Smooth muscle cell (in vitro differentiated cells): ENCODE measurements at regions not wholly inside any gene's neighbourhood (a gene's known extent, or its start where the extent isn't known, plus 50 kb on each side); places are given as distances from the start of the nearest gene placed in this dataset.

Experiments
- DNase-seq: peaks from one replicate; lab custom pipeline; 2025; ENCODE audit not compliant: unreplicated experiment; lab: John Stamatoyannopoulos, UW
- H2AFZ ChIP-seq: fragments of 200-600 bp; sonication (generic); 2 replicates; pipeline ENCODE4 v1.6.0; 2016; ENCODE audit warnings: antibody characterized with exemption, low read depth, mild to moderate bottlenecking
- H3F3A ChIP-seq: fragments of 200-600 bp; sonication (generic); 2 replicates; pipeline ENCODE4 v1.6.0; 2017; ENCODE audit warnings: antibody characterized with exemption, low read depth
- H3K27ac ChIP-seq: fragments of 200-600 bp; sonication (generic); 2 replicates; pipeline ENCODE4 v1.5.1; 2016; ENCODE audit warnings: low read depth, mild to moderate bottlenecking
- H3K27me3 ChIP-seq: fragments of 200-600 bp; sonication (generic); 2 replicates; pipeline ENCODE4 v1.6.1; 2016; ENCODE audit warnings: low read depth, mild to moderate bottlenecking
- H3K36me3 ChIP-seq: fragments of 200-600 bp; sonication (generic); 2 replicates; pipeline ENCODE4 v1.5.1; 2016; ENCODE audit warnings: low read depth
- H3K4me1 ChIP-seq: fragments of 200-600 bp; sonication (generic); 2 replicates; pipeline ENCODE4 v1.5.1; 2016; ENCODE audit warnings: low read depth
- H3K4me2 ChIP-seq: fragments of 200-600 bp; sonication (generic); 2 replicates; pipeline ENCODE4 v1.6.0; 2016; ENCODE audit warnings: mild to moderate bottlenecking
- H3K4me3 ChIP-seq: fragments of 200-600 bp; sonication (generic); 2 replicates; pipeline ENCODE4 v1.5.1; 2016; ENCODE audit warnings: mild to moderate bottlenecking
- H3K79me2 ChIP-seq: fragments of 200-600 bp; sonication (generic); 2 replicates; pipeline ENCODE4 v1.6.0; 2016; ENCODE audit warnings: low read depth, mild to moderate bottlenecking
- H3K9ac ChIP-seq: fragments of 200-600 bp; sonication (generic); 2 replicates; pipeline ENCODE4 v1.6.0; 2016; ENCODE audit warnings: low read depth
- H3K9me3 ChIP-seq: fragments of 200-600 bp; sonication (generic); replicated peaks from 2 replicates; pipeline ENCODE4 v1.5.1; 2016; ENCODE audit warnings: low read depth
- H4K20me1 ChIP-seq: fragments of 200-600 bp; sonication (generic); 2 replicates; pipeline ENCODE4 v1.6.0; 2016; ENCODE audit warnings: low read depth
- WGBS: methylation state at CpG from one replicate; pipeline ENCODE4 v1.1.7; 2016; ENCODE audit warnings: low lambda C conversion rate; 5-methylcytosine and 5-hydroxymethylcytosine counted together
- TF ChIP-seq, protein P1 (sequence below): fragments of 200-600 bp; sonication (generic); IDR thresholded peaks from 2 replicates; pipeline ENCODE4 v1.5.1; 2017; ENCODE audit warnings: borderline replicate concordance, mild to moderate bottlenecking, antibody characterized with exemption; ENCODE audit not compliant: insufficient read depth, poor library complexity, severe bottlenecking

DNA sequence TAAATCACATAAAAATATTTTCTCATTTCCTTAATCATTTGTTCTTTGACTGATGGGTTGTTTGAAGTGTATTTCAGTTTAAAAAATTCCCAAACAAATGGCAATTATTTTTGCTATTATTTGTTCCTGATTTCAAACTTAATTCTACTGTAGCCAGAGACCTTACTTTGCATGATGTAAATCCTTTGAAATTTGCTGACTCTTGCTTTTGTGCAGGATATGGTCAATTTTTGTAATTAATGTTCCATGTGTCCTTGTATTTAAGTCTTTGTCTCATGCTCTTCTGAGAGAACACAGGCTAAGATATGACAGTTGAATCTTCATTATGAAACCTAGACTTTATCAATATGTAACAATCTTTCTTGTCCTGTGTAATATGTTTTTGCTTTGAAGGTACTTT is 295.0 kb upstream of the CHD6 start:
- no peaks in the 10 kb centered on the region for H3K9me3 ChIP-seq
- no peak overlapping the region for H3K4me3 ChIP-seq
- no peaks in the 10 kb centered on the region for H3K4me1 ChIP-seq
- no peaks in the 10 kb centered on the region for H3F3A ChIP-seq
- no peak overlapping the region for H3K27ac ChIP-seq
- TF ChIP-seq, protein P1, sequence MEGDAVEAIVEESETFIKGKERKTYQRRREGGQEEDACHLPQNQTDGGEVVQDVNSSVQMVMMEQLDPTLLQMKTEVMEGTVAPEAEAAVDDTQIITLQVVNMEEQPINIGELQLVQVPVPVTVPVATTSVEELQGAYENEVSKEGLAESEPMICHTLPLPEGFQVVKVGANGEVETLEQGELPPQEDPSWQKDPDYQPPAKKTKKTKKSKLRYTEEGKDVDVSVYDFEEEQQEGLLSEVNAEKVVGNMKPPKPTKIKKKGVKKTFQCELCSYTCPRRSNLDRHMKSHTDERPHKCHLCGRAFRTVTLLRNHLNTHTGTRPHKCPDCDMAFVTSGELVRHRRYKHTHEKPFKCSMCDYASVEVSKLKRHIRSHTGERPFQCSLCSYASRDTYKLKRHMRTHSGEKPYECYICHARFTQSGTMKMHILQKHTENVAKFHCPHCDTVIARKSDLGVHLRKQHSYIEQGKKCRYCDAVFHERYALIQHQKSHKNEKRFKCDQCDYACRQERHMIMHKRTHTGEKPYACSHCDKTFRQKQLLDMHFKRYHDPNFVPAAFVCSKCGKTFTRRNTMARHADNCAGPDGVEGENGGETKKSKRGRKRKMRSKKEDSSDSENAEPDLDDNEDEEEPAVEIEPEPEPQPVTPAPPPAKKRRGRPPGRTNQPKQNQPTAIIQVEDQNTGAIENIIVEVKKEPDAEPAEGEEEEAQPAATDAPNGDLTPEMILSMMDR, result no peak
- no peak for DNase-seq
- no peaks in the 10 kb centered on the region for H4K20me1 ChIP-seq
- peaks cover 10% of the 10 kb centered on the region for H3K27me3 ChIP-seq
- H2AFZ ChIP-seq, result no peak overlapping the region
- H3K36me3 ChIP-seq, result no peaks in the 10 kb centered on the region
- H3K9ac ChIP-seq, result no peak overlapping the region
- H3K4me2 ChIP-seq, result no peak overlapping the region
- no peaks in the 10 kb centered on the region for H3K79me2 ChIP-seq

- Histone ChIP-seq H3K4me2 (no peak overlapping the region), H3F3A (no peaks in the 10 kb centered on the region), H2AFZ (no peak overlapping the region), H4K20me1 (no peaks in the 10 kb centered on the region), H3K27me3 (peaks cover 7% of the 10 kb centered on the region), H3K27ac (no peak overlapping the region), H3K9ac (no peak overlapping the region), H3K4me1 (no peaks in the 10 kb centered on the region), H3K79me2 (no peaks in the 10 kb centered on the region), H3K36me3 (no peaks in the 10 kb centered on the region), H3K9me3 (no peaks in the 10 kb centered on the region), H3K4me3 (no peak overlapping the region)
- TF ChIP-seq, protein P1, result no peak
- WGBS, result 89% methylated on average over 1 of the region's 1 CpG
- DNase-seq, result no peak
These were observed 292.4 kb upstream of the CHD6 start for GRCh38 chr20:41910558-41910957.

DNA sequence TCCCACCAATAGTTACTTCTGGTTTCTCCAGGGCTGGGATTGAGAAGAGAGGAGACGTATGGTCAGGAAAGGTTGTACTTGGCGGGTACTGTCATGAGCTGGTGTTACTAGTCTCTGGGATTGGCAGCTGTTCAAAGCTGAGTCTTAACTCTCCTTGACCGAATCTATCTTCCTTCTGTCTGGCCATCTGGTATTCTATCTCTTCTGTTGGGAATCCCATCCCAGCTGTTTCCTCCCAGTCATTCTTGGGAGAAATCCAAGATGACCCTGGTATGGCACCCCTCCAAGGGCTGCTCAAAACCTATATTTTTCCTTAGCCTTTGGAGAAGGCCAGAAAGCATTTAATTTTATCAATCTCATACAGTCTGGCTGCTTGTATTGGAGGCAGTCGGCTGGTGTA is 287.0 kb upstream of the CHD6 start:
- Histone ChIP-seq H3K4me3 (no peak overlapping the region), H4K20me1 (no peaks in the 10 kb centered on the region), H3K79me2 (no peaks in the 10 kb centered on the region), H3K9me3 (no peaks in the 10 kb centered on the region), H3K4me1 (no peaks in the 10 kb centered on the region), H3K27me3 (peaks cover 20% of the 10 kb centered on the region), H3K36me3 (no peaks in the 10 kb centered on the region), H3F3A (no peaks in the 10 kb centered on the region), H3K27ac (no peak overlapping the region), H3K4me2 (no peak overlapping the region), H3K9ac (no peak overlapping the region), H2AFZ (no peak overlapping the region)
- no peak for DNase-seq
- TF ChIP-seq, protein P1, result no peak
- 81% methylated on average over 4 of the region's 4 CpGs for WGBS

GRCh38 chr20:41903586-41903985 is 285.4 kb upstream of the CHD6 start:
- TF ChIP-seq, protein P1, result no peak
- no peak overlapping the region for H3K4me3 ChIP-seq

More at GRCh38 chr20:41903586-41903985, 285.4 kb upstream of the CHD6 start:
- no peak for DNase-seq
- 91% methylated on average over 4 of the region's 4 CpGs for WGBS
- Histone ChIP-seq H3K9ac (no peak overlapping the region), H2AFZ (no peak overlapping the region), H3K27me3 (peaks cover 25% of the 10 kb centered on the region), H3F3A (no peaks in the 10 kb centered on the region), H3K4me2 (no peak overlapping the region), H3K79me2 (no peaks in the 10 kb centered on the region), H3K4me1 (no peaks in the 10 kb centered on the region), H4K20me1 (no peaks in the 10 kb centered on the region), H3K27ac (no peak overlapping the region), H3K9me3 (no peaks in the 10 kb centered on the region), H3K36me3 (no peaks in the 10 kb centered on the region)
